ENCODE measurements at regions not wholly inside any gene's neighbourhood (a gene's known extent, or its start where the extent isn't known, plus 50 kb on each side); places are given as distances from the start of the nearest gene placed in this dataset.

DNA sequence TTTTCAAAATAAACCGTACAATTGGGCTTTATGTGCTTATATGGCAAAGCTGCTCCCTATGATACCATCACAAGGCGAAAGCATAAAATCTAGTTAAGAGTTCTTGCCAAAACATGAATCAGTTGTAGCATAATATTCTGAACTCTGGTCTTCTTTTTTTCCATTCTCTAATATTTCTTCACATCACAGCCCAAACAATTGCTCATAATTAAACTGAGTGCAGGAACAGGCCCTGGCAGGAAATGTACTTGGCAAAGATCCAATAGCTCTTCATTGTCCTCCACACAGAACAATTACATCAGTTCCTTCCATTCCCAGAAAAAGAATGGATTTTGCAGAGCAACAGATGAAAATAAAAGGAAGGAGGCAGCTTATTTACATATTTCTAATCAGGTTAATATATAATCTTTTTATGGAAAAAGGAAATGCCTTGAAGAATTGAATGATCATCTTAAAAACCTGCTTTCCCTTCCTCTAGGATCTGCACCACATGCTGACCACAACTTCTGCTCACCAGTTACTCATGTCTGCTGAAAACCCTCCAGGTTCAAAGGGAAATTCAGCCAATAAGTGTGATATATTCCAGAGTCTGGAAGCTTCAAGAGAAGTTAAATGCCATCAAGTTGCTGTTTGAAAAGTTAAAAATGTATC, 123.3 kb upstream of the COL21A1 start:
- H3K4me3 ChIP-seq (ENCODE audit: low read length), result no peak overlapping the region
- no peak for TF ChIP-seq CTCF (IDR thresholded peaks at IDR 0.05; ENCODE audit: insufficient read depth, low read depth, low read length, missing control alignments)
- peak; percentile 95 for DNase-seq (ENCODE audit: low read depth)

DNA sequence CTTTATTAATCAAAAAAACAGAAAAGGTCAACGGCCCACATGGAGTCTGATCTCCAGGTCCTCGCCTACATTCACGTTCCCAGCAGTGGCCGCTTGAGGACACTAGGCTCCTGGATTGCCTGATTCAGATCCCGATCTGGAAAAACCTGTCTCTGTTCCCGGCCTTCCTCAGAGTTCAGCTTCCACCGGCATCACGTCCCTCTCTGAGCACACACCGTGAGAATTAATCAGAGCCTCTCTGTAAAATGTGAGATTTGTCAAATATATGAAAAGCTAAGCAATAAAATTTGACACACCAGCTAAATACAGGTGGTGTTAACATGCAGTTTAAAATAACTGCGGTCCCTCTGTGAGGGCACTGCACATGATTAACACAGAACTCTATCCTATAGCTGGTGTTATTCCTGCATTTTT, 122.8 kb upstream of the COL21A1 start:
- peak; percentile 94 for DNase-seq (ENCODE audit: low read depth)
- TF ChIP-seq CTCF (IDR thresholded peaks at IDR 0.05; ENCODE audit: insufficient read depth, low read depth, low read length, missing control alignments), result peak; percentile 92
- no peak overlapping the region for H3K4me3 ChIP-seq (ENCODE audit: low read length)

DNA sequence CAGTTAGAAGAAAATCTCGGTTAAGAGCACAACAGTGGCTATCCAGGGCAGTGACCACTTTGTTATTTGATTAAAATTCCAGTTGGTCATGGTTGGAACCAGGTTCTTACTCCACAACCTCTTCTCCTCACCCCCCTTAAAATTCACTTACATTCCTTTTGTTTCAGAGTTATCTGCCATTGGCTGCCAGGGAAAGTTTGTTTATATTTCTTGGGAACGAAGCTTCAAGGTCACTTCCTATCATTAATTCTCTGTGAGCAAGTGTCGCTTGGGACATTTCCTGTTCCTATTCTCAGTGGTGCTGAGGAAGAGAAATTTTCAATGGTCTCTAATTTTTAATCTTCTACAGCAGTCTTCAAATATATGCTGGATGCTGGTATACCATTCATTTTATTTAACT, 121.1 kb upstream of the COL21A1 start:
- DNase-seq (ENCODE audit: low read depth), result no peak
- no peak for TF ChIP-seq CTCF (IDR thresholded peaks at IDR 0.05; ENCODE audit: insufficient read depth, low read depth, low read length, missing control alignments)
- H3K4me3 ChIP-seq (ENCODE audit: low read length), result no peak overlapping the region

- no peak overlapping the region for H3K4me3 ChIP-seq (ENCODE audit: low read length)
- TF ChIP-seq CTCF (IDR thresholded peaks at IDR 0.05; ENCODE audit: insufficient read depth, low read depth, low read length, missing control alignments), result no peak
- DNase-seq (ENCODE audit: low read depth), result peak; percentile 52
Measured at GRCh38 chr6:56366141-56366852, 118.9 kb upstream of the COL21A1 start.

GRCh38 chr6:56364827-56365339, 117.5 kb upstream of the COL21A1 start:
- TF ChIP-seq CTCF (IDR thresholded peaks at IDR 0.05; ENCODE audit: insufficient read depth, low read depth, low read length, missing control alignments), result no peak
- H3K4me3 ChIP-seq (ENCODE audit: low read length), result no peak overlapping the region
- no peak for DNase-seq (ENCODE audit: low read depth)

- no peak for TF ChIP-seq CTCF (IDR thresholded peaks at IDR 0.05; ENCODE audit: insufficient read depth, low read depth, low read length, missing control alignments)
- DNase-seq (ENCODE audit: low read depth), result no peak
- H3K4me3 ChIP-seq (ENCODE audit: low read length), result no peak overlapping the region
Measured at GRCh38 chr6:56364431-56364826, 117.0 kb upstream of the COL21A1 start.
